ENCODE measurements at regions not wholly inside any gene's neighbourhood (a gene's known extent, or its start where the extent isn't known, plus 50 kb on each side); places are given as distances from the start of the nearest gene placed in this dataset.

- TF ChIP-seq POLR2A (IDR thresholded peaks at IDR 0.05; ENCODE audit: extremely low read depth, insufficient read length) (no peak), CTCF (IDR thresholded peaks at IDR 0.05; ENCODE audit: low read depth, low read length) (no peak)
Measured at GRCh38 chr2:64784168-64785061, 130.7 kb upstream of the SERTAD2 start.

All from NB4 (cell line).